Effector CD8-positive, alpha-beta T cell (primary cell): ENCODE measurements at regions not wholly inside any gene's neighbourhood (a gene's known extent, or its start where the extent isn't known, plus 50 kb on each side); places are given as distances from the start of the nearest gene placed in this dataset.

Source experiments
- DNase-seq: peaks from one replicate; lab custom pipeline; 2025; lab: John Stamatoyannopoulos, UW

DNA sequence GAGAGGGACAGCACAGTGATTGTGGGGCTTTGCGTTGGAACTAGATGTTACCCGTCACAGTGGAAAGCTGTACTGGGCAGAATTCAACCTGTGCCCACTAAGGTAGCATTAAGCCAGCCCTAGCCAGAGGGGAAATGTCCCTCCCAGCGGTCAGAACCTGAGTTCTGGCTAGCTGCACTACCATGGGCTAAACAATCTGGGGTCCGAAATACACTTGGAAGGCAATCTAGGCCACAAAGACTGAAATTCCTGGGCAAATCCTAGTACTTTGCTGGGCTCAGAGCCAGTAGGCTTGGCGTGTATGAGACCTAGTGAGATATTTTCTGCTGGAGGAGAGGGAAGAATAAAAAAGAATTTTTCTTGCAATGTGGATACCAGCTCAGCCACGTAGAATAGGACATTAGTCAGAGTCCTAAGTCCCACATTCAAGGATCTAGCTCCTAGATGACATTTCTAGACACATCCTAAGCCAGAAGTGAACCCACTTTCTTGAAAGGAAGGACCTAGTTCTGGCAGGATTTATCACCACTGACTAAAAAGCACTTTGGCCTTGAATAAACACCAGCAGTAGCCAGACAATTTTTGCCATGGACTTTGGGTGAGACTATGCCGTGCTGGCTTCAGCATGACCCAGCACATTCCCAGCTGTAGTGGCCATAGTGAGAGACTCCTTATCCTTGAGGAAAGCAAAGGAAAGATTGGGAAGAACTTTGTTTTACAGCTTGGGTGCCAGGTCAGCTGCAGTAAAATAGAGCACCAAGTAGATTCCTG is 618.0 kb downstream of the BRINP1 start:
- DNase-seq: no peak

DNA sequence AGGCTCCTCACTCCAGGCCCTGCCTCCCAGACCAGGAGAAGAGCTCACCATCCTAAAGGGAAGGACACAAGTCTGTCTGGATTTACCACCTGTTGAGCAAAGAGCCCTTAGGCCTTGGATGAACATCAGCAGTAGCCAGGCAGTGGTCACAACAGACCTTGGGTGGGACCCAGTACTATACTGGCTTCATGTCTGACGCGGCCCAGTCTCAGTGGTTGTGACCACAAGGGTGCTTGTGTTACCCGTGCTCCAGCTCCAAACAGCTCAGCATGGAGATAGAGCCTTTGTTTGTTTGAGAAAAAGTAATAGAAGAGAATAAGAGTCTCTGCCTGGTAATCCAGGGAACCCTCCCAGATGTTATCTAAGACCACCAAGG is 617.4 kb downstream of the BRINP1 start:
- no peak for DNase-seq

- no peak for DNase-seq
Observed at GRCh38 chr9:118761016-118761790, 608.0 kb downstream of the BRINP1 start.

GRCh38 chr9:118767571-118767970 is 601.7 kb downstream of the BRINP1 start:
- no peak for DNase-seq

DNA sequence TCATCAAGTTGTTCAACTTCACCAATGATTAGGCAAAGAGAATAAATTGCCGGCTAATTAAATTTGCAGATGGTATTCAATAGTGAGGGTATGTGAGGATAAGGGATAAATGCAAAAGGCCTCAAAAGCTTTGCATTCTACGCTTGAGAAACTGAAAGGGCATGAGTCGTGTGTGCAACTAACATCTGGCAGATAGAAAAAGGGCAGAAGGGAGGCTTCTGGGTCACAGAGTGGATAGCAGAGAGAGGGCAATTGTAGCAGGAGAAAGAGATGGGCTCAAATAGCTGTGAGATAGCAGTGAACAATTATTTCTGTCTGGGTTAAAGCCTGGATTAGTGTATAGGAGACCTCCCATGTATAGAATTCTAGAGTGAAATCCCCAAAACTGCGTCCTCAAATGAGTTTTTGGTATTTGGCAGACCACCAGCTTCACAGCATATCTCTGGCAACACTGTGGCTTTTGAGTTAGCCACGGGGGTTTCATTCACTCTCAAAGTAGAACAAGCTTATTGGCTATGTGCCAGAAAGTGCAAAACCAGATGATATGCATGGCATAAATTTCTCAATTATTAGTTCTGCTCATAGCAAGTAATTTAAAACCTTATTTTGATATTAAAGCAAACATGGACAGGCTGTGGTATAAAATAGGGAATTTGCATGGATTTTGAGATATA is 586.3 kb downstream of the BRINP1 start:
- no peak for DNase-seq

- no peak for DNase-seq
Observed at GRCh38 chr9:118784033-118784432, 585.2 kb downstream of the BRINP1 start.

- DNase-seq: no peak
Observed at GRCh38 chr9:118785456-118785855, 583.8 kb downstream of the BRINP1 start.

DNA sequence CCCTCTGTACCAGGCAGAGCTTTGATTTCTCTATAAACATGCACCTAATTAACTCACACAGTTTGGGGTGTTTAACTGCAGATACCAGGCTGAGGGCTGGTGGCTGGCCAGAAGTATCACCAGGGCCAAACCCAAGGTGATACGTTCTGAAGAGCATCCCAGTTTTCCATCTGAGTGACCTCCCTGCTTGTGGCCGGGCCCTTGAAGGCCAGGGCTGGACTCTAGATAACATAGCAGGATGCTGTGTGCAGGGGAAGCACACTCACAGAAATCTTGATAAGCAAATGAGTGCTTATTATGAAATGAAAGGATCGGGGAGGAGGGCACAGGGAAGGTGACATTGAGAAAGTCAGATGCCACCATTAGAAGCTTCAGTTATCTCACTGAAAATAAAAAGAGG is 582.4 kb downstream of the BRINP1 start:
- DNase-seq: no peak

- no peak for DNase-seq
Observed at GRCh38 chr9:118809160-118809625, 560.0 kb downstream of the BRINP1 start.

DNA sequence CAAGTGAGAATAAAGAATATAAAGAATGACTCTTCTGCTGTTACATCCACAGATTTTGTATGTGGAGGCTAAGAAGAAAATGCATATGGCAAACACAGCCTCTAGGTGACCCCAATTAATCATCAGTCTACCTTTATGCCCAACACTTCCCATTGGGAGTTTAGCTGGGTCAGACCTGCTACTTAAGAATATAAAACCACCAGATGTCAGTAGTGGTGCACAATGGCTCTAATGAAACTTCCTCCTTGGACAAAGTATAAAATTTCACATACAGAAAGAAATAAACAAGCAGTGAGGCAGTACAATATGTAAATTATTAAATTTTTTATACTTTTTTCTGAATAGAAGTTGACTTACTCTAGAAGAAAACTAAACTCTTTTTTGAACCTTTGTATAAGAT is 539.9 kb downstream of the BRINP1 start:
- DNase-seq: no peak

DNA sequence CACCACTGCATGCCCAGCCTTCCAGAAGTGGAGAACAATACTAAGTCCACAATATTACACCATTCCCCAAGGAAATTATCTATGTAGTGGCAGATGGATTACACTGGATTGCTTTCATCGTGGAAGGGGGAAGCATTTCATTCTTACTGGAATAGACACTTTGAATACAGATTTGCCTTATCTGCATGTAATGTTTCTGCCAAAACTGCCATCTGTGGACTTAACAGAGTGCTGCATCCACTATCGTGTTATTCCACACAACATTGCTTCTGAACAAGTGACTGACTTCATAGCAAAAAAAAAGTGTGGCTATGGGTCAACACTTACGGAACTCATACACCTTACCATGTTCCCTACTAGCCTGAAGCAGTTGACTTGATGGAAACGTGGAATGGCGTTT is 536.9 kb downstream of the BRINP1 start:
- DNase-seq: no peak

DNA sequence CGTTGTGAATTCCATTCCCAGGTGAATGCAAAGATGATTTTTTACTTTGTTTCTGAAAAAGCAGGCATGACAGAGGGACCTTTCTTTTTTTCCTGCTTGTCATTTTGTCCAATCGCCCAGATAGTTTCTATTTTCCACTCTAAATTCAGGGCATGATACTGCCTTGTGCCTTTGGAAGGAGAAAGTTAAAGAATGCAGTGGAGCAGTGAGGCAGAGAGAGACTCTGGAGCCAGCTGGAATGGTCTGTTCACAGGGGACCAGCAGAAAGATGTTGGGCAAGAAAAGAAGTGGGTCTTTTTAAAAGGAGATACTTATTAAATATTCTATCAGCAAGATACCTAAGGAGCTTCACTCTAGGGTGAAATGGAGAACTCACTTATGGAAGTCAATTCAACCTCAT is 532.3 kb downstream of the BRINP1 start:
- no peak for DNase-seq

- no peak for DNase-seq
Observed at GRCh38 chr9:118871531-118871930, 497.7 kb downstream of the BRINP1 start.

- no peak for DNase-seq
Observed at GRCh38 chr9:118882684-118883083, 486.6 kb downstream of the BRINP1 start.

DNA sequence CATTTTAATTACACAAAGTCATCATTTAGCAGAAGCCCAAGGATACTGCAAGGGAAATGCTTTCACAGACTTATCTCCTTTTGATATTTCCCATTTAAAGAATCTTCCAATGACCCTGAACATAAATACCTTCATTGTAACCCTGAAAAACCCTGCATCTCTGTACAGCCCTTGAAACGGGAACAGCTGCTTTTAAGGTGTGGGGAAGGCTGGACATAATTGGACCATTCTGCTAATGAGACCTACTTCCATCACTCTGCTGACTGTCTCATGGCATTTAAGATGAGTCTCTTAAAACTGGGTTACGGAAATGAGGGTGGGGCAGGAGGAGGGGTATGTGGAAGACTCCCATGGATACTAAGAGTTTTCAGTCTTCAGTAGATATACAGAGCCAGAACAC is 485.8 kb downstream of the BRINP1 start:
- no peak for DNase-seq

DNA sequence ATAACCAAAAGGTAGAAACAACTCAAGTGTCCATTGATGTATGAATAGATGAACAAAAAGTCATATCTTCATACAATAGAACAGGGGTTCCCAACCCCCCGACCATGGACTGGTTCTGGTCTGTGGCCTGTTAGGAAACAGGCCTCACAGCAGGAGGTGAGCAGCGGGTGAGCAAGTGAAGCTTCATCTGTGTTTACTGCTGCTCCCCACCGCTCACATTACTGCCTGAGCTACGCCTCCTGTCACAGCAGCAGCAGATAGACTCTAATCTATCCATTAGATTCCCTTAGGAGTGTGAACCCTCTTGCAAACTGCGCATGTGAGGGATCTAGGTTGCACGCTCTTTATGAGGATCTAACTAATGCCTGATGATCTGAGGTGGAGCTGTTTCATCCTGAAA is 478.0 kb downstream of the BRINP1 start:
- no peak for DNase-seq

GRCh38 chr9:118896324-118897000 is 472.8 kb downstream of the BRINP1 start:
- no peak for DNase-seq

- no peak for DNase-seq
Observed at GRCh38 chr9:118918180-118918579, 451.1 kb downstream of the BRINP1 start.

- no peak for DNase-seq
Observed at GRCh38 chr9:118928722-118929121, 440.5 kb downstream of the BRINP1 start.

GRCh38 chr9:118929287-118929686 is 439.9 kb downstream of the BRINP1 start:
- DNase-seq: no peak

DNA sequence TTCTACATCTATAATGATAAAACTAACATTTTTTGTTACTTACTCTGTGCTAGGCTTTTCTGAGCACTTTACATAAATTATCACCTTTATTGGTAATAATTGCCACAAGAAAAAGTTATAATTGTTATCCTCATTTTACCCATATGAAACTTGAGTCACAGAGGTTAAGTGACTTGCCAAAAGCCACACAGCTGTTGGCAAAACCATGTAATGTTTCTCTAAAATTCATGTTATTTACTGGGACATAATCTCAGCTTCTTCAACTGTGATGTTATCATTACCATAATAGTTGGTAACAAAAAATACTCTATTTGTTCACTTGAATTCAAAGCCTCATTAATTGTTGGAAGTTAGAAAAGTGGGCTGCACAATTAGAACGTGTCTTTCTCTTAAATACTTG is 437.3 kb downstream of the BRINP1 start:
- no peak for DNase-seq

GRCh38 chr9:118938581-118938980 is 430.7 kb downstream of the BRINP1 start:
- DNase-seq: no peak
